ENCODE measurements at regions not wholly inside any gene's neighbourhood (a gene's known extent, or its start where the extent isn't known, plus 50 kb on each side); places are given as distances from the start of the nearest gene placed in this dataset.
A peak's percentile ranks its signal among the peaks of the same experiment; 100 is the strongest.

DNA sequence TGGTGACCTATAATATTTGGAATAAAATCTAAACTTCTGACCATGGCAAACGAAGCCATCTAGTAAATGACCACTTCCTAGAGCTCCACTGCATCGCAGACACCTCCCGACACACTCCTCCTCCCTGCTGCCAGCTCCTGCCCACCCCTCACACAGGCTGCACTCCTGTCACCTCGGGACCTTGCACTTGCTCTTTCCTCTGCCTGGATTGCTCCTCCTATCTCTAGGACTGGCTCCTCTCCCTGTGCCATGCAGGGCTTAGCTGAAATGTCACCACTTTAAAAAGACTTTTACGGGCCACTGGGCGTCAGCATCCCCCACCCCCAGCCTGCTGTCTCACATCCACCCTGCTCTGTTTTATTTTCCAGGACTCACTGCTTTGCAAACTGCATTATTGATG is 87.6 kb upstream of the MC3R start:
- H3K27ac ChIP-seq, result no peak overlapping the region
- ChIA-PET POLR2A (no interaction called here), CTCF (no interaction called here)
- H3K9me3 ChIP-seq, result no peaks in the 10 kb centered on the region
- TF ChIP-seq EP300 (IDR thresholded peaks at IDR 0.05) (no peak), POLR2AphosphoS2 (conservative IDR thresholded peaks at IDR 0.05; ENCODE audit: low read length) (no peak), PBX3 (IDR thresholded peaks at IDR 0.05) (no peak), ELK1 (IDR thresholded peaks at IDR 0.05; ENCODE audit: low read depth, low read length) (no peak), HOXB5 (CRISPR knock-in tag; IDR thresholded peaks at IDR 0.05) (no peak), ZC3H11A (IDR thresholded peaks at IDR 0.05) (no peak), MAZ (IDR thresholded peaks at IDR 0.05; ENCODE audit: borderline replicate concordance, low read depth, low read length) (no peak), RCOR1 (IDR thresholded peaks at IDR 0.05; ENCODE audit: low read depth, low read length) (no peak), RNF2 (IDR thresholded peaks at IDR 0.05; ENCODE audit: borderline replicate concordance, low read depth) (no peak), POLR2A (IDR thresholded peaks at IDR 0.05; ENCODE audit: low read length) (no peak), HEYL (CRISPR knock-in tag; IDR thresholded peaks at IDR 0.05) (no peak), MYC (IDR thresholded peaks at IDR 0.05; ENCODE audit: borderline replicate concordance, low read length) (no peak), KDM5A (IDR thresholded peaks at IDR 0.05) (no peak), ZNF302 (CRISPR knock-in tag; IDR thresholded peaks at IDR 0.05) (no peak), FOSL2 (IDR thresholded peaks at IDR 0.05) (no peak), FOSL2 (CRISPR knock-in tag; IDR thresholded peaks at IDR 0.05) (no peak)
- TF ChIP-seq, protein P1, sequence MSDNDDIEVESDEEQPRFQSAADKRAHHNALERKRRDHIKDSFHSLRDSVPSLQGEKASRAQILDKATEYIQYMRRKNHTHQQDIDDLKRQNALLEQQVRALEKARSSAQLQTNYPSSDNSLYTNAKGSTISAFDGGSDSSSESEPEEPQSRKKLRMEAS (IDR thresholded peaks at IDR 0.05), result no peak
- H3K4me2 ChIP-seq, result no peak overlapping the region
- no peak for FAIRE-seq
- no peak for DNase-seq (ENCODE audit: low read depth in 1 of 2, low spot score in 1 of 2)
- H3K4me1 ChIP-seq, result no peaks in the 10 kb centered on the region
- no peak for ATAC-seq
- no peak overlapping the region for H3K4me3 ChIP-seq
- 3% methylated on average over 5 of the region's 6 CpGs for WGBS (ENCODE audit: missing lambda C conversion rate)

GRCh38 chr20:56163806-56164205 is 84.7 kb upstream of the MC3R start:
- POLR2A ChIA-PET, result no interaction called here
- no peaks in the 10 kb centered on the region for H3K9me3 ChIP-seq
- no peak for TF ChIP-seq MAFK (IDR thresholded peaks at IDR 0.05; ENCODE audit: partially characterized antibody)
- TF ChIP-seq USF2 (IDR thresholded peaks at IDR 0.05), result peak; percentile 89
- no peak for ATAC-seq
- FAIRE-seq, result no peak
- CTCF ChIA-PET, result interaction anchor here (0.6 kb wide), 2 partner anchors 15 to 35 kb away, joined by 4 to 5 read pairs; no protein-coding TSS in a partner anchor
- 11% methylated on average over 5 of the region's 6 CpGs for WGBS (ENCODE audit: missing lambda C conversion rate)
- no peak overlapping the region for H3K4me3 ChIP-seq
- no peak overlapping the region for H3K27ac ChIP-seq
- H3K4me2 ChIP-seq, result no peak overlapping the region
- DNase-seq (ENCODE audit: low read depth in 1 of 2, low spot score in 1 of 2), result peak in 1 of 2 experiments; percentile 54
- no peaks in the 10 kb centered on the region for H3K4me1 ChIP-seq

DNA sequence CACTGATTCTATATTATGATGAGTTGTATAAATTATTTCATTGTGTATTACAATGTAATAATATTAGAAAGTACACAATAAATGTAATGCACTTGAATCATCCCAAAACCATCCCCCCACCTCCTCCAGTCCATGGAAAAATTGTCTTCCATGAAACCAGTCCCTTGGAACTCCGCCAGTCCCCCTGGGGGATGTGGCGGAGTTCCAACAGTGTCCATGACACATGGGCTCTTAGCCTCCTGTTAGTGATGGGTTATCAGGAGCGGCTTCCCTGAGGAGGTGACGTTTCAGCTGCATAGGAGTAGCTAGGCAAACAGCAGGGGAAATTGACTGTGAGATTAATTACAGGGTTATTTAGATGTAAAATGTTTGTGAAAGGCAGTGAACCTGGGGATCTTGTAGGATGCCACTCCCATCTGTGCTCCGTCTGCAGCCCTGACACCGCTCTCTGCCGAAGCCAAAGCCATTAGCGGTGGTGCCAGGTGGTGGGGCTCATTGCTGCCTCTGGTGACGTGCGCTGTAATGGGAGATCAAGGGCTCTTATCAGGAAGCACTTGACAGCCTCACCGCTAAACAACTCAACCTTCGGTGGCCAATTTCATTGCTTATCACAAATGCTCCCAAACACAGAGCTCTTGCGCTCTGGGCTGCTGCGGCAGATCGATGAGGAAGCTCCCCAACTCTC is 81.6 kb upstream of the MC3R start:
- no peaks in the 10 kb centered on the region for H3K4me1 ChIP-seq
- no peak overlapping the region for H3K27ac ChIP-seq
- POLR2A ChIA-PET, result no interaction called here
- ATAC-seq (no peak), DNase-seq (ENCODE audit: low read depth in 1 of 2, low spot score in 1 of 2) (no peak), FAIRE-seq (no peak)
- H3K4me2 ChIP-seq, result no peak overlapping the region
- WGBS (ENCODE audit: missing lambda C conversion rate), result 17% methylated on average over 14 of the region's 15 CpGs
- H3K4me3 ChIP-seq, result no peak overlapping the region
- no peak for TF ChIP-seq NPAS2 (CRISPR knock-in tag; IDR thresholded peaks at IDR 0.05; ENCODE audit: borderline replicate concordance)
- TF ChIP-seq HOXB5 (CRISPR knock-in tag; IDR thresholded peaks at IDR 0.05), result no peak
- no peak for TF ChIP-seq RNF2 (IDR thresholded peaks at IDR 0.05; ENCODE audit: borderline replicate concordance, low read depth)
- TF ChIP-seq HOXA7 (CRISPR knock-in tag; IDR thresholded peaks at IDR 0.05), result no peak
- no peak for TF ChIP-seq JUN (IDR thresholded peaks at IDR 0.05)
- no peak for TF ChIP-seq POLR2AphosphoS2 (conservative IDR thresholded peaks at IDR 0.05; ENCODE audit: low read length)
- TF ChIP-seq, protein P2, sequence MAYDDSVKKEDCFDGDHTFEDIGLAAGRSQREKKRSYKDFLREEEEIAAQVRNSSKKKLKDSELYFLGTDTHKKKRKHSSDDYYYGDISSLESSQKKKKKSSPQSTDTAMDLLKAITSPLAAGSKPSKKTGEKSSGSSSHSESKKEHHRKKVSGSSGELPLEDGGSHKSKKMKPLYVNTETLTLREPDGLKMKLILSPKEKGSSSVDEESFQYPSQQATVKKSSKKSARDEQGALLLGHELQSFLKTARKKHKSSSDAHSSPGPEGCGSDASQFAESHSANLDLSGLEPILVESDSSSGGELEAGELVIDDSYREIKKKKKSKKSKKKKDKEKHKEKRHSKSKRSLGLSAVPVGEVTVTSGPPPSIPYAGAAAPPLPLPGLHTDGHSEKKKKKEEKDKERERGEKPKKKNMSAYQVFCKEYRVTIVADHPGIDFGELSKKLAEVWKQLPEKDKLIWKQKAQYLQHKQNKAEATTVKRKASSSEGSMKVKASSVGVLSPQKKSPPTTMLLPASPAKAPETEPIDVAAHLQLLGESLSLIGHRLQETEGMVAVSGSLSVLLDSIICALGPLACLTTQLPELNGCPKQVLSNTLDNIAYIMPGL (CRISPR knock-in tag; IDR thresholded peaks at IDR 0.05; ENCODE audit: borderline replicate concordance), result no peak
- TF ChIP-seq CBX8 (IDR thresholded peaks at IDR 0.05), result no peak
- TF ChIP-seq HDAC2 (IDR thresholded peaks at IDR 0.05), result no peak
- no peak for TF ChIP-seq EHMT2 (IDR thresholded peaks at IDR 0.05; ENCODE audit: low read depth)
- TF ChIP-seq EP300 (IDR thresholded peaks at IDR 0.05), result no peak
- no peak for TF ChIP-seq BHLHE40 (IDR thresholded peaks at IDR 0.05; ENCODE audit: low read depth, low read length)
- no peak for TF ChIP-seq RFX5 (IDR thresholded peaks at IDR 0.05)
- no peak for TF ChIP-seq CEBPB (IDR thresholded peaks at IDR 0.05)
- no peak for TF ChIP-seq KDM5A (IDR thresholded peaks at IDR 0.05)
- no peak for TF ChIP-seq POLR2A (IDR thresholded peaks at IDR 0.05; ENCODE audit: low read length)
- no peak for TF ChIP-seq FOXS1 (CRISPR knock-in tag; IDR thresholded peaks at IDR 0.05)
- CTCF ChIA-PET, result no interaction called here
- no peaks in the 10 kb centered on the region; the same call in 2 of the 3 replicates for H3K9me3 ChIP-seq

Data from A549 (cell line).